ENCODE measurements at regions not wholly inside any gene's neighbourhood (a gene's known extent, or its start where the extent isn't known, plus 50 kb on each side); places are given as distances from the start of the nearest gene placed in this dataset.

DNA sequence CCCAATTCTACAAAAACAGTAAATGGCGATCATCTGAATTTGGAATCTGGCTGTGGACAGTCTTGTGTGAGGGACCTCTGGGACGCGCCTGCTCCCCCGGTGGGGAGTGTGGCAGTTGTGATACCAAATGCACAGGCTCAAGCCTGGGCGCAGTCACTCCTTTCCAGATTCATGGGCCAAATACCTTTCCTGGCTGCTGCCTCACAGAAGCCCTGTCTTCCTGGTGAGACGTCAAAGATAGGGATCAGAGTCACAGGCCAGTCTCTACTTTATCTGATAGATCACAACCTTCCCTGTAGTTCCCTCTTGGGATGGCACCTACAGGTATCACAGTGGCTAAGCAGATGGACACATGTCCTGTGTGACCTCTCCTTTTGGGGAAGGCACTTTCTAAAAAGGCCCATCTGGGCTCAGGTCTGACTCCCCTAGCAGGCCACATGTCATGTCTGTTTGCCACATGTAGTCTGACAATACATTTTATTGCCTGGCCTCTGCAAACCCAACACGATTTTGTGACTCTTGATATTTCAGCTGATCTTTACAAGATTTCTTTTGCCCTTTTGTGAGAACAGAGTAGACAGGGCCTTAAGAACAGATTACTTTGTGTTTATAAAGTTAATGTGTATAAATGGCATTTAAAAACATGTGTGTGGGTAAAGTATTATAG is 150.1 kb downstream of the SNX10 start:
- DNase-seq (ENCODE audit: insufficient read length) (no peak), FAIRE-seq (no peak)
- TF ChIP-seq POLR2AphosphoS5 (IDR thresholded peaks at IDR 0.05; ENCODE audit: low read depth, low read length) (no peak), POLR2A (IDR thresholded peaks at IDR 0.05; ENCODE audit: low read depth, low read length) (no peak), TAF1 (IDR thresholded peaks at IDR 0.05; ENCODE audit: borderline replicate concordance, low read depth, low read length) (no peak)

DNA sequence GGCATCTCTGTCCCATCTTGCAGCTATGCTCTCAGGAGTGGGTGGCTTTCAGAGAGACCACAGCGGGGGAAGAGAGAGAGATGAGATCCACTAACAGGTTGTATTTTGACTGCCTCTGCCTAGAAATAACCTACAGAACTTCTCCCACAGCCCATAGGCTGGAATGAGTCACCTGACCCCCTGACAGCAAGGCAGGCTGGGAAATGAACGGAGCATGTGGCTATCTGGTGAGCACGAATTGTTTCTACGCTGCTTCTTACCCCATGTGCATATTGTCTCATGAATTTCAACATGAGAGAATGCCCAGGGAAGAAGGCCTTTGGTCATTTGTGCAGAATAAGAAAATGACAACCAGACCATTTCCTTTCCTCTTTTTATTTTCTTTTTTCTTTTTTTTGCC is 151.3 kb downstream of the SNX10 start:
- FAIRE-seq (no peak), DNase-seq (ENCODE audit: insufficient read length) (no peak)
- TF ChIP-seq POLR2AphosphoS5 (IDR thresholded peaks at IDR 0.05; ENCODE audit: low read depth, low read length) (no peak), TAF1 (IDR thresholded peaks at IDR 0.05; ENCODE audit: borderline replicate concordance, low read depth, low read length) (no peak), POLR2A (IDR thresholded peaks at IDR 0.05; ENCODE audit: low read depth, low read length) (no peak)

DNA sequence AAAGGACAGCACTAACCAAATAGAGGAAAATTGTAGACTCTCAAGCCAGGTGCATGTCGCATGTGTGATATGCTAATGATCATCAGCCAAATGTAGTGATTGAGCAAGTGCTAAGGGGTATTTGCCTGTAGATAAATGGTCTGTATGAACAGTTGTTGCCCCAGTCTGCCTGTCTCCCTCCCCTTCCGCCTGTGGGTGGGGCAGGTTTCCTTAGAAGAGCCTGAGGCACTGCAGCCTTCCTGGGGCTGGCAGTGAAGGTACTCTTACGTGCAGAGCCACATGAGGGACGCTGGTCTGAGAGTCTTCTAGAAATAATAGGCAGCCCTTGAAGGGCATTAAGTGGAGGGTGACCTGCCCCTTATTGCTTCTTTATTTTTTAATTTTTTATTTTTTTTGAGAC is 152.1 kb downstream of the SNX10 start:
- FAIRE-seq, result no peak
- TF ChIP-seq POLR2AphosphoS5 (IDR thresholded peaks at IDR 0.05; ENCODE audit: low read depth, low read length), result no peak
- TF ChIP-seq POLR2A (IDR thresholded peaks at IDR 0.05; ENCODE audit: low read depth, low read length), result no peak
- TF ChIP-seq TAF1 (IDR thresholded peaks at IDR 0.05; ENCODE audit: borderline replicate concordance, low read depth, low read length), result no peak
- no peak for DNase-seq (ENCODE audit: insufficient read length)

DNA sequence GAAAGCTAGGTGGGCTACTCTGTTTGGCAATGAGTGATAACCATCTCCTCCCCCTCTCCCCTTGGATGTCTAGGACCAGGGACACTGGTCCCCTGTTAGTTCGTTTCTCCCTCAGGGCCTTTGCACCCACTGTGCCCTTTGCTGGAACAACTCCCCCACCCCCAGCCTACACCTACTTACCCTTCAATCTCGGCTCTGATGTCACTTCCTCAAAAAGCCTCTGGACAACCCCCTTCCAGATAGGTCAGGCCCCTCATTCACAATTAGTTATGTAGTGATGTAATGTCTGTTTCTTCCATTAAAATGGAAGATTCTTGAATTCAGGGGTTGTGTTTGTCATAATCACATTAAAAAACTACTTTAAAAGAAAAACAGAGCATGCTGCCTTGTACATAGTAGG is 152.9 kb downstream of the SNX10 start:
- FAIRE-seq (no peak), DNase-seq (ENCODE audit: insufficient read length) (no peak)

DNA sequence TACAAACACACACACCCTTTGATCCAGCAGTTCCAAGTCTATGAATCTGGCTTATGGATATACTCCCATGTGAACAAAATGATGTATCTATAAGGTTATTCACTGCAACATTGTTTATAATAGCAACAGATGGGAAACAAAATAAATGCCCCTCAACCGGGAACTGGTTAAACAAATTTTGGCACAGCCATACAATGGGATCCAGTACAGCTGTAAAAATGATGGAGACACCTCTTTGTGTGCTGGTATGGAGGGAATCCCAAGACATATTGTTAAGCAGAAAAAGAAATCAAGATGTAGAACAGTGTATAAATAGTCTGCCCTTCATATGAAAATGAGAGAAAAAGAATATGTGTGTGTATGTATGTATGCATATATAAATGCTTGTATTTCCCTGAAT is 155.5 kb downstream of the SNX10 start:
- no peak for TF ChIP-seq POLR2AphosphoS5 (IDR thresholded peaks at IDR 0.05; ENCODE audit: low read depth, low read length)
- no peak for TF ChIP-seq TAF1 (IDR thresholded peaks at IDR 0.05; ENCODE audit: borderline replicate concordance, low read depth, low read length)
- TF ChIP-seq POLR2A (IDR thresholded peaks at IDR 0.05; ENCODE audit: low read depth, low read length), result no peak
- no peak for DNase-seq (ENCODE audit: insufficient read length)
- FAIRE-seq, result no peak

More for the DNA sequence above, 152.9 kb downstream of the SNX10 start:
- TF ChIP-seq TAF1 (IDR thresholded peaks at IDR 0.05; ENCODE audit: borderline replicate concordance, low read depth, low read length) (no peak), POLR2AphosphoS5 (IDR thresholded peaks at IDR 0.05; ENCODE audit: low read depth, low read length) (no peak), POLR2A (IDR thresholded peaks at IDR 0.05; ENCODE audit: low read depth, low read length) (no peak)

DNA sequence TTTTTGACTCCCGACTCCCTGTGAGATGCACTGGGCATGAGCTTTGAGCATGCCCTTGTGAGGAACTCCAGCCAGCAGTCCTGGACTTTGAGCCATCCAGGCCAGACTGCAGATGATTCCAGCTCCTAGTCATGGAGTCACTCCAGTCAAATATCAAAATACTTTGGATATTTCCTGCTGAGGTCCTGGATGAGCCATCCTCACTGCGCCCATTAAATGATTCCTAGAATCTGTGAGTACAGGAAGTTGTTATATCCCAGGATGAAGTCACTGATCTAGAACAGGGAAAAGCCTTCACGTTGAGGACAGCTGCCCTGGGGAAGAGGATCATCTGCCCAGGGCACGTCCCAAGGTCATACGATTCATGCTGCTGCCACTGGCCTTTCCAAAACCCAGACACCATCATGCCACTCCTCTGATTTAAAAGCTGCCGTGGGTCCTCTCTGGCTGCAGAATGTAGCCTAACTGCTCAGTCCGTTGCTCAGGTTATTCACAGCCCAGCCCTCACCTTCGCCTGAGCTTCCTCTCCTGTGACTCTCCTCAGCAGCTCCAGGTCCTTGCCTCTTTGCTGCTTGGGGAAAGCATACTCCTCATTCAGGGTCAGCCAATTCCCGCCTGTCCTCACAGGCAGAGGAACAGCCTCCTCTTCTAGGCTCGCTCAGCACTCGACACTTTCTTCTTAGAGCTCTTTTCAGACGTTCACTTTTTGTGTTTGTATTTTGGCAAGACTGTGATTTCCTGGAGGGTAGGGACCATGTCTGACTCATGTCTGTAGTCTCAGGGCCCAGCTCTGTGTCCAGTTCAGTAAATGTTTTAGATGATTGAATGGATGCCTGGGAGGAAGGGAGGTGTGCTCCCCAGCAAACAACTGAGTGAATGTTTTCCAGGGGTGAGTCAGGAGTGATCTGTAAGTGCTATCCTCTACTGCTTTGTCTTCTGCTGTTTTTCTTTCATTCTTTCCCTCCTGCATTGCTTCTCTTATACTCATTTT is 157.8 kb downstream of the SNX10 start:
- no peak for DNase-seq (ENCODE audit: insufficient read length)
- no peak for TF ChIP-seq POLR2A (IDR thresholded peaks at IDR 0.05; ENCODE audit: low read depth, low read length)
- TF ChIP-seq TAF1 (IDR thresholded peaks at IDR 0.05; ENCODE audit: borderline replicate concordance, low read depth, low read length), result no peak
- no peak for TF ChIP-seq POLR2AphosphoS5 (IDR thresholded peaks at IDR 0.05; ENCODE audit: low read depth, low read length)
- no peak for FAIRE-seq

DNA sequence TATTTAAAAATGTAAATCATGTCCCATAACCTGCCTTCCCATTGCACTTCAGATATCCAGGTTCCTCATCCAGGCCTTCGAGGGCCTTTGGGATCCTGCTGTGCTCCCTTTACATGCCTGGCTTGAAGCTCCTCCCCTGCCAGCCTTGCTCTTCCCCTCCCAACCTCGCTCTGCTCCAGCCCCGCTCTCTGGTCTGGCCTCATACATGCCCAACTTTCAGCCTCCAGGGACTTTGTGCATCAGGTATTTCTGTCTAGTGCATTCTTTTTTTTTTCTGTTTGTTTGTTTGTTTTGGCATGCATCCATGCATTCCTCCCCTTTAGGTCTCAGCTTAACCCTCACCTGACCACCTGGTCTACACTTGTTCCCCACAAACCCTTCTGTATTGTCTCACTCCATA is 160.3 kb downstream of the SNX10 start:
- FAIRE-seq (no peak), DNase-seq (ENCODE audit: insufficient read length) (no peak)
- TF ChIP-seq TAF1 (IDR thresholded peaks at IDR 0.05; ENCODE audit: borderline replicate concordance, low read depth, low read length) (no peak), POLR2A (IDR thresholded peaks at IDR 0.05; ENCODE audit: low read depth, low read length) (no peak), POLR2AphosphoS5 (IDR thresholded peaks at IDR 0.05; ENCODE audit: low read depth, low read length) (no peak)

DNA sequence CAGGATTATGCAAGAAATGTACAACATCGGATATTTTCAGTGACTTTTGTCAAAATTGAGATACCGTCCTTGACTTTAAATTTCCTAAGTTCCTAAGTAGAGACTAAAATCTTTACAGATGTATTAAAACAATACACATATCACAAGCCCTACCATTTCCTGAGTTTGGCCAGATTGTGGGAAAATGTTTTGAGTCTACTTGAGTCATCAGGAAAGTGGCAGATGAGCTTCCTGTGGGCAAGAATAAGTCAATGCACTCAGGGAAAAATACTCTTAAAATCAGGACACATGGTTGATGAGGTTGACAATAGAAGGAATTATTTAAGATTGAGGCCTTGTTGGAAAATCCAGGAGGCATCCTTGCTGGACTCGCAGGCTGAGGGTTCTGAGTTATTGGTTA is 162.5 kb downstream of the SNX10 start:
- DNase-seq (ENCODE audit: insufficient read length), result no peak
- FAIRE-seq, result no peak
- TF ChIP-seq TAF1 (IDR thresholded peaks at IDR 0.05; ENCODE audit: borderline replicate concordance, low read depth, low read length) (no peak), POLR2AphosphoS5 (IDR thresholded peaks at IDR 0.05; ENCODE audit: low read depth, low read length) (no peak), POLR2A (IDR thresholded peaks at IDR 0.05; ENCODE audit: low read depth, low read length) (no peak)

DNA sequence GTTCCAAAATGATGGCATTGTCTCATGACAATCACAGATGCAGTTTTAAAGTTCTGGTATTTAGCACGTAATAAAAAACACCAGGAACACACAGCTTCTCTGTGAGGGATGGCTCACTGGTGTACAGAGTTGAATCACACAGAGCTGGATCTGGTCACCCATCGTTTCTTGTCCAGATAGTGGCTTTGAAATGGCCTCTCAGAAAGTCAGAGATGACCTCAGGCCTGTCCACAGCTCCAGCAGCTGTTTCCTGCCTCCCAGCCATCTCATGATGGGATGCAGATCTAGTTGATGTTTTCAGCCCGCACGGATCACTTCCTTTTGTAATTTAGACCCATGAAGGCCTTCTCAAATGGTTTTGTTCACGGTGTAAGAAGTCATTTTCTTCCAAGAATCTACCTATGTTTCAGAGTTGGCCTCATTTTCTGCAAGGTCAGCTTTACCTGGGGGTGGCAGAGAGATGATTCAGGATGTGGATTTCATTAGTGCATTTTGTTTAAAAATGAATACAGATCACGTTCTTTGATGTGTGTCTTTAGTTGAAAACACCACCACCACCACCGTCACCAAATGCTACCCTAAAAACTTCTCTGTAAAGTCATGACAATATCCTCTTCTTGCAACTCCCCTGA is 166.2 kb downstream of the SNX10 start:
- DNase-seq (ENCODE audit: insufficient read length) (no peak), FAIRE-seq (no peak)
- TF ChIP-seq POLR2AphosphoS5 (IDR thresholded peaks at IDR 0.05; ENCODE audit: low read depth, low read length) (no peak), TAF1 (IDR thresholded peaks at IDR 0.05; ENCODE audit: borderline replicate concordance, low read depth, low read length) (no peak), POLR2A (IDR thresholded peaks at IDR 0.05; ENCODE audit: low read depth, low read length) (no peak)

DNA sequence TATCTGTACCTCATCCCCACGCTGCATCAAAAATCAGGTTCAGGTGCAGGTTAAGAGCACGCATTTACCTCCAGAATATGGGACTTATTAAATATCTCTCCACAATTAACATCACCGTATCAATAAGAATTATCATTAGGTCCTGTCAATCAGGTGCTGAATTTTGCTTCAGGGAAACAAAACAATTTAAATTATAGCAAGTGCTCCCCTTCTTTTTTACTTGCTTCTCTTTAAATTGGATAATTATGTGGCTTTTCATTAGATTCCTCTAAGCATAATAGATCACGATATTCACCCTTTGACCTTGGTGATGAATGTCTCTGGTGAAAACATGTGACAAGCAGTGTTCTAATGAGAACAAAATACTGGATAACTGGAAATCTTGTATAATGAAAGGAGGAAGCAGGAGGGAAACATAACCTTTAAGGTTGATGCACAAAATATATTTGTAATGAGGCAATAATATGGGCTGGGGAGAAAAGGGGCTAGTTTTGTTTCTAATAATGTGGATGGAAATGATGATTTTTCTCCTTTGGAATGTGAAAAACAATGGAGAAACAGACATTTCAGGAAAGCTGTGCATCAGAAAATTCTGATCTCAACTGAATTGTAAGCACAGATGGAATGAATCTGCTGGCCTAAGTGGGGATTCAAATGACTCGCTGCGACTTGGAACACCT is 166.9 kb downstream of the SNX10 start:
- no peak for DNase-seq (ENCODE audit: insufficient read length)
- FAIRE-seq, result no peak
- TF ChIP-seq POLR2AphosphoS5 (IDR thresholded peaks at IDR 0.05; ENCODE audit: low read depth, low read length) (no peak), POLR2A (IDR thresholded peaks at IDR 0.05; ENCODE audit: low read depth, low read length) (no peak), TAF1 (IDR thresholded peaks at IDR 0.05; ENCODE audit: borderline replicate concordance, low read depth, low read length) (no peak)

All from GM12892 (cell line).